ENCODE measurements at regions not wholly inside any gene's neighbourhood (a gene's known extent, or its start where the extent isn't known, plus 50 kb on each side); places are given as distances from the start of the nearest gene placed in this dataset.
"Not testable (repeated sequence)": the region's sequence is repeated elsewhere in the genome, so short reads cannot be mapped to it uniquely, and the experiment has no call there.

DNA sequence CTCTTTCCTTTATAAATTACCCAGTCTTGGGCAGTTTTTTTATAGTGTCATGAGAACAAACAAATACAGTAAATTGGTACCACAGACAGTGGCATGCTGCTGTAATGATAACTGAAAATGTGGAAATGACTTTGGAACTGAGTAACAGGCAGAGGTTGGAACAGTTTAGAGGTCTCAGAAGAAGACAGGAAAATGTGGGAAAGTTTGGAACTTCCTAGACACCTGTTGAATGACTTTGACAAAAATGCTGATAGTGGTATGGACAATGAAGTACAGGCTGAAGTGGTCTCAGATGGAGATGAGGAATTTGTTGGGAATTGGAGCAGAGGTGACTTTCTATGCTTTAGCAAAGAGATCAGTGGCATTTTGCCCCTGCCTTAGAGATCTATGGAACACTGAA is 1128.4 kb upstream of the POT1 start:
- DNase-seq (no peak), ATAC-seq (ENCODE audit: poor library complexity) (no peak)
- Mint-ChIP-seq H3K9me3 (peaks cover 25% of the 10 kb centered on the region), H3K4me1 (ENCODE audit: low read depth) (no peaks in the 10 kb centered on the region), H3K27ac (no peak overlapping the region), H3K36me3 (ENCODE audit: low read depth) (no peaks in the 10 kb centered on the region), H3K4me3 (no peak overlapping the region), H3K27me3 (no peaks in the 10 kb centered on the region)
- Histone ChIP-seq H3K27me3 (ENCODE audit: control insufficient read depth in 1 of 2, insufficient read depth in 2 of 2, low read length in 2 of 2) (no peaks in the 10 kb centered on the region), H3K27ac (ENCODE audit: low read depth in 1 of 2, low read length in 2 of 2) (no peak overlapping the region), H3K4me1 (ENCODE audit: insufficient read depth, low read length) (no peaks in the 10 kb centered on the region), H3K4me3 (ENCODE audit: low read length) (no peak overlapping the region), H3K36me3 (ENCODE audit: insufficient read depth, low read length) (no peaks in the 10 kb centered on the region), H3K9me3 (ENCODE audit: control insufficient read depth in 1 of 2, insufficient read depth in 1 of 2, low read length in 2 of 2) (no peaks in the 10 kb centered on the region)
- CTCF ChIA-PET, result no interaction called here
- POLR2A ChIA-PET, result no interaction called here
- intact Hi-C loops (cut with DNase I, micrococcal nuclease), result no loop called here
- TF ChIP-seq, protein P1, sequence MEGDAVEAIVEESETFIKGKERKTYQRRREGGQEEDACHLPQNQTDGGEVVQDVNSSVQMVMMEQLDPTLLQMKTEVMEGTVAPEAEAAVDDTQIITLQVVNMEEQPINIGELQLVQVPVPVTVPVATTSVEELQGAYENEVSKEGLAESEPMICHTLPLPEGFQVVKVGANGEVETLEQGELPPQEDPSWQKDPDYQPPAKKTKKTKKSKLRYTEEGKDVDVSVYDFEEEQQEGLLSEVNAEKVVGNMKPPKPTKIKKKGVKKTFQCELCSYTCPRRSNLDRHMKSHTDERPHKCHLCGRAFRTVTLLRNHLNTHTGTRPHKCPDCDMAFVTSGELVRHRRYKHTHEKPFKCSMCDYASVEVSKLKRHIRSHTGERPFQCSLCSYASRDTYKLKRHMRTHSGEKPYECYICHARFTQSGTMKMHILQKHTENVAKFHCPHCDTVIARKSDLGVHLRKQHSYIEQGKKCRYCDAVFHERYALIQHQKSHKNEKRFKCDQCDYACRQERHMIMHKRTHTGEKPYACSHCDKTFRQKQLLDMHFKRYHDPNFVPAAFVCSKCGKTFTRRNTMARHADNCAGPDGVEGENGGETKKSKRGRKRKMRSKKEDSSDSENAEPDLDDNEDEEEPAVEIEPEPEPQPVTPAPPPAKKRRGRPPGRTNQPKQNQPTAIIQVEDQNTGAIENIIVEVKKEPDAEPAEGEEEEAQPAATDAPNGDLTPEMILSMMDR (IDR thresholded peaks at IDR 0.05), result no peak

DNA sequence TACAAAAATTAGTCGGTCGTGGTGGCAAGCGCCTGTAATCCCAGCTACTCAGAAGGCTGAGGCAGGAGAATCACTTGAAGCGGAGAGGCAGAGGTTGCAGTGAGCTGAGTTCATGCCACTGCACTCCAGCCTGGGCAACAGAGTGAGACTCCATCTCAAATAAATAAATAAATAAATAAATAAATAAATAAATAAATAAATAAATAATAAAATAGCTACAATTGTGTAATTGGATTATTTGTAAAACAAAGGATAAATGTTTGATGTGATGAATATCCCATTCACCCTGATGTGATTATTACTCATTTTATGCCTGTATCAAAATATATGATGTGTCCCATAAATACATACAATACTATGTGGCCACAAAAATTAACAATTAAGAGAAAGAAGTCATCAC is 1127.0 kb upstream of the POT1 start:
- H3K4me1 ChIP-seq (ENCODE audit: insufficient read depth, low read length); intact Hi-C loops (cut with DNase I, micrococcal nuclease); ATAC-seq (ENCODE audit: poor library complexity); DNase-seq; H3K36me3 ChIP-seq (ENCODE audit: insufficient read depth, low read length); H3K36me3 Mint-ChIP-seq (ENCODE audit: low read depth); CTCF ChIA-PET; H3K4me3 Mint-ChIP-seq; H3K4me3 ChIP-seq (ENCODE audit: low read length); POLR2A ChIA-PET; H3K27me3 Mint-ChIP-seq; H3K27ac Mint-ChIP-seq; H3K27ac ChIP-seq (ENCODE audit: low read depth in 1 of 2, low read length in 2 of 2); H3K27me3 ChIP-seq (ENCODE audit: control insufficient read depth in 1 of 2, insufficient read depth in 2 of 2, low read length in 2 of 2); H3K4me1 Mint-ChIP-seq (ENCODE audit: low read depth); H3K9me3 ChIP-seq (ENCODE audit: control insufficient read depth in 1 of 2, insufficient read depth in 1 of 2, low read length in 2 of 2): not testable (repeated sequence)
- H3K9me3 Mint-ChIP-seq, result peaks cover 26% of the 10 kb centered on the region

DNA sequence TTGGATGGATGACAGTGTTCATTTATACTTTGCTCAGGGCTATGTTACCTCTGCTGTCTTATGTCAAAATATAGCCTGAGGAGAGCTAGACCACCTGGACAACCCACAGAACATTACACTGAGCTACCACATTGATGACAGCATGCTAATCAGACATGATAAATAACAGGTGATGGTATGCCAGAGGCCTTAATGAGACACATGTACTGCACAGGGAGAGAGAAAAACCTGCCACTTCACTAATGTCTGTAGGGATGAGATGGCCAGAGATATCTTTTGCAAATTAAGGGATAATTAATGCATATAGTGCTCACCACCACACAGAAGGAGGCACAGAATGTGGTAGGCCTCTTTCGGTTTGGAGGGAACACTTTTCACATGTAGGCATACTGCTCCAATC is 1122.6 kb upstream of the POT1 start:
- Mint-ChIP-seq H3K9me3 (peaks cover 14% of the 10 kb centered on the region), H3K36me3 (ENCODE audit: low read depth) (no peaks in the 10 kb centered on the region), H3K4me3 (no peak overlapping the region), H3K27me3 (no peaks in the 10 kb centered on the region), H3K27ac (no peak overlapping the region), H3K4me1 (ENCODE audit: low read depth) (no peaks in the 10 kb centered on the region)
- Histone ChIP-seq H3K4me1 (ENCODE audit: insufficient read depth, low read length) (no peaks in the 10 kb centered on the region), H3K36me3 (ENCODE audit: insufficient read depth, low read length) (no peaks in the 10 kb centered on the region), H3K4me3 (ENCODE audit: low read length) (no peak overlapping the region), H3K9me3 (ENCODE audit: control insufficient read depth in 1 of 2, insufficient read depth in 1 of 2, low read length in 2 of 2) (peaks cover 0 to 4% of the 10 kb centered on the region in 2 experiments), H3K27me3 (ENCODE audit: control insufficient read depth in 1 of 2, insufficient read depth in 2 of 2, low read length in 2 of 2) (no peaks in the 10 kb centered on the region), H3K27ac (ENCODE audit: low read depth in 1 of 2, low read length in 2 of 2) (no peak overlapping the region)
- no peak for ATAC-seq (ENCODE audit: poor library complexity)
- no peak for DNase-seq
- intact Hi-C loops (cut with DNase I, micrococcal nuclease), result no loop called here
- ChIA-PET POLR2A (no interaction called here), CTCF (no interaction called here)
- TF ChIP-seq, protein P1 (IDR thresholded peaks at IDR 0.05), result no peak

DNA sequence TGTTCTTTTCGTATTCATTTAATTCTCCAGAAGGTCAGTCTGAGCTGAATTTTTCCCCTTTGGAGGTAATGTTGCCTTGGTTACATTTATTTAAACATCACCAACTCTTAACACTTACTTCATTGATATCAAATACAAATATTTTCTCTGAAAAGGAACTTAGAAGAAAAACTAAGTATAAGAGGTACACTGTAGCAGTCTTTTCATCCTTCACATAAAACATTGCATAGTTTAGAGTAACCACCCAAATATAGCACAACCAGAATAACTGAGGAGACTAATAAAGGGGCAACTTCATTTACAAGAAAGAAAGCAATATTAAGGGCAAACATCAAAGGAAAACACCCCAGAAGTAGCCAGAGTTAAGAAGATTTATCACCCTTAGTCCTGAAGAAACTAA is 1115.0 kb upstream of the POT1 start:
- Mint-ChIP-seq H3K27me3 (no peaks in the 10 kb centered on the region), H3K4me3 (no peak overlapping the region), H3K4me1 (ENCODE audit: low read depth) (no peaks in the 10 kb centered on the region), H3K9me3 (no peaks in the 10 kb centered on the region), H3K27ac (no peak overlapping the region), H3K36me3 (ENCODE audit: low read depth) (no peaks in the 10 kb centered on the region)
- TF ChIP-seq, protein P1 (IDR thresholded peaks at IDR 0.05), result no peak
- Histone ChIP-seq H3K27ac (ENCODE audit: low read depth in 1 of 2, low read length in 2 of 2) (no peak overlapping the region), H3K4me3 (ENCODE audit: low read length) (no peak overlapping the region), H3K36me3 (ENCODE audit: insufficient read depth, low read length) (no peaks in the 10 kb centered on the region), H3K4me1 (ENCODE audit: insufficient read depth, low read length) (no peaks in the 10 kb centered on the region), H3K9me3 (ENCODE audit: control insufficient read depth in 1 of 2, insufficient read depth in 1 of 2, low read length in 2 of 2) (peaks cover 0 to 27% of the 10 kb centered on the region in 2 experiments), H3K27me3 (ENCODE audit: control insufficient read depth in 1 of 2, insufficient read depth in 2 of 2, low read length in 2 of 2) (no peaks in the 10 kb centered on the region)
- CTCF ChIA-PET, result no interaction called here
- DNase-seq (no peak), ATAC-seq (ENCODE audit: poor library complexity) (no peak)
- intact Hi-C loops (cut with DNase I, micrococcal nuclease), result no loop called here
- POLR2A ChIA-PET, result no interaction called here

Data from CD4-positive, alpha-beta T cell (primary cell).